ENCODE measurements at regions not wholly inside any gene's neighbourhood (a gene's known extent, or its start where the extent isn't known, plus 50 kb on each side); places are given as distances from the start of the nearest gene placed in this dataset.

- Mint-ChIP-seq H3K27me3 (peaks cover 6% of the 10 kb centered on the region), H3K4me3 (no peak overlapping the region), H3K36me3 (ENCODE audit: low read depth) (no peaks in the 10 kb centered on the region), H3K4me1 (ENCODE audit: low read depth) (peaks cover 5% of the 10 kb centered on the region), H3K27ac (no peak overlapping the region), H3K9me3 (no peaks in the 10 kb centered on the region)
- intact Hi-C loops (cut with micrococcal nuclease), result no loop called here
- ATAC-seq (no peak), DNase-seq (no peak)
- CTCF ChIA-PET, result interaction anchor here (0.6 kb wide), 1 partner anchor 171 kb away, joined by 3 read pairs; no protein-coding TSS in a partner anchor
- POLR2A ChIA-PET, result no interaction called here
- no peak for TF ChIP-seq CTCF (IDR thresholded peaks at IDR 0.05)
Measured at GRCh38 chr14:101224356-101225156, 321.0 kb upstream of the RTL1 start.

- ChIA-PET POLR2A (no interaction called here), CTCF (interaction anchor here (0.8 kb wide), 1 partner anchor 10 kb away, joined by 3 read pairs; no protein-coding TSS in a partner anchor)
- no peaks in the 10 kb centered on the region for H3K36me3 Mint-ChIP-seq (ENCODE audit: low read depth)
- H3K4me3 Mint-ChIP-seq, result peak overlapping the region; percentile 36
- no peaks in the 10 kb centered on the region for H3K9me3 Mint-ChIP-seq
- ATAC-seq, result peak; percentile 79
- H3K27ac Mint-ChIP-seq, result peak overlapping the region; percentile 77
- intact Hi-C loops (cut with micrococcal nuclease), result no loop called here
- peaks cover 5% of the 10 kb centered on the region for H3K4me1 Mint-ChIP-seq (ENCODE audit: low read depth)
- peak; percentile 71 for DNase-seq
- H3K27me3 Mint-ChIP-seq, result peaks cover 6% of the 10 kb centered on the region
- no peak for TF ChIP-seq CTCF (IDR thresholded peaks at IDR 0.05)
Measured at GRCh38 chr14:101225157-101226152, 321.9 kb upstream of the RTL1 start.

- POLR2A ChIA-PET, result no interaction called here
- TF ChIP-seq CTCF (IDR thresholded peaks at IDR 0.05), result no peak
- DNase-seq (no peak), ATAC-seq (no peak)
- intact Hi-C loops (cut with micrococcal nuclease), result no loop called here
- peaks cover 6% of the 10 kb centered on the region for H3K27me3 Mint-ChIP-seq
- H3K27ac Mint-ChIP-seq, result peak overlapping the region; percentile 77
- peaks cover 5% of the 10 kb centered on the region for H3K4me1 Mint-ChIP-seq (ENCODE audit: low read depth)
- no peak overlapping the region for H3K4me3 Mint-ChIP-seq
- no peaks in the 10 kb centered on the region for H3K9me3 Mint-ChIP-seq
- no peaks in the 10 kb centered on the region for H3K36me3 Mint-ChIP-seq (ENCODE audit: low read depth)
- CTCF ChIA-PET, result no interaction called here
Measured at GRCh38 chr14:101226265-101226602, 322.7 kb upstream of the RTL1 start.

GRCh38 chr14:101226603-101227425 lies 323.3 kb upstream of the RTL1 start:
- Mint-ChIP-seq H3K4me1 (ENCODE audit: low read depth) (peaks cover 5% of the 10 kb centered on the region), H3K27me3 (peaks cover 4% of the 10 kb centered on the region), H3K4me3 (no peak overlapping the region), H3K9me3 (no peaks in the 10 kb centered on the region), H3K27ac (no peak overlapping the region), H3K36me3 (ENCODE audit: low read depth) (no peaks in the 10 kb centered on the region)
- ATAC-seq (no peak), DNase-seq (no peak)
- no peak for TF ChIP-seq CTCF (IDR thresholded peaks at IDR 0.05)
- intact Hi-C loops (cut with micrococcal nuclease), result no loop called here
- ChIA-PET CTCF (no interaction called here), POLR2A (no interaction called here)
